GM18861 (cell line): ENCODE measurements at regions not wholly inside any gene's neighbourhood (a gene's known extent, or its start where the extent isn't known, plus 50 kb on each side); places are given as distances from the start of the nearest gene placed in this dataset.

Experiments used
- ATAC-seq: cut with Tn5 transposase; IDR thresholded peaks from one replicate; pipeline ENCODE4 v1.9.1; 2021; ENCODE audit not compliant: unreplicated experiment

DNA sequence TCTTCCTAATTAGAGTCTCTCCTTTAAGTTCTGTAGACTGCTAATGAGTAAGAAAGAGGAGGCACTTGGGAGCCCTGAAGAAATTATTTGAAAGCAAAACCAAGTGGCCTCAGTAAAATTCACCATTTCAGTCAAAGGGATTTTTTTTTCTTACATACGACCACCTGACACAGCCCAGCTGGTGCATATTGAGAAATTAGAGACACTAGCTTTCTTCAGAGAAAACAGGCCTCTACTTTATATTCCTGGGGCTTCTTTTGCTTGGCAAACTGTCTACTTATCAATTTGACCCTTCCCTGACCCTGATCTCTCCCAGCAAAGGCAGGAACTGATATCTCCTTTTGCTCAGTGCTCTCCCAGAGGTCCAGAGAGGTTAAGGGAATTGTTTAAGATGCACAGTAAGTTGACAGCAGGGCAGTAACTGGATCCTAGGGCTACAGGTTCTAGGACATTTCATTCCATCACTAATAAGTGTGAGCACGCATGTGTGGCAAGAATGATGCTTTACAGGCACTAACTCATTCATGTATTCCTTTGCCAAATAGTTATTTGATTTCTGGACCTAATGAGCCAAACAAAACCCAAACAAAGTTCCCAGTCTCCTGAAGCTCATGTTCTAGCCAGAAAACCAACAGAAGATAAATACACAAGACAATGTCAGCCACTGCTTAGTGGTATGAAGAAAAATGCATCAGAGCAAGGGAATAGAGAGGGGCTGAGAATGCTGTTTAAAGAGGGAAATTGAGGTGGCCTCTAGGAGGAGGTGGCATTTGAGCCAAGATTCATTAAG is 467.6 kb downstream of the SOX6 start:
- no peak for ATAC-seq

GRCh38 chr11:15889363-15890030 is 466.8 kb downstream of the SOX6 start:
- no peak for ATAC-seq

GRCh38 chr11:15890031-15890713 is 466.2 kb downstream of the SOX6 start:
- ATAC-seq: no peak

GRCh38 chr11:15893080-15893492 is 463.3 kb downstream of the SOX6 start:
- no peak for ATAC-seq

GRCh38 chr11:15896026-15896425 is 460.3 kb downstream of the SOX6 start:
- ATAC-seq: no peak

DNA sequence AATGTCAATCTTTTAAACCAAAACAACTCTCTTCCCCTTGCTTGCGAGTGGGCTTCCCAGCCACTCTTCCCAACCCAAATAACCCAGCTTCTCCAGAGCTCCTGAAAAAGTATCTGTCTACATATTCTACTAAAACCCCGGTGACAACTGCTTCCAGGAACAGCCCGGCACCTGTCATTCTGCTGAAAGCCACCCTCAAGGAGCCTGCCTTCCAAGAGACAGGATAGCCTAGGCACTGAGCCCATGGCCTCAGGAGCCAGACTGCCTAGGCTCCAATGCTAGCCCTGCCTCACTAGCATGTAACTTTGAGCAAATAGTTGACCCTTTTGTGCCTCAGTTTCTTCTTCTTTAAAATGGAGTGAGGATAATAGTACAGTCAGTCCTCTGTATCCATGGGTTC is 459.8 kb downstream of the SOX6 start:
- ATAC-seq: no peak

DNA sequence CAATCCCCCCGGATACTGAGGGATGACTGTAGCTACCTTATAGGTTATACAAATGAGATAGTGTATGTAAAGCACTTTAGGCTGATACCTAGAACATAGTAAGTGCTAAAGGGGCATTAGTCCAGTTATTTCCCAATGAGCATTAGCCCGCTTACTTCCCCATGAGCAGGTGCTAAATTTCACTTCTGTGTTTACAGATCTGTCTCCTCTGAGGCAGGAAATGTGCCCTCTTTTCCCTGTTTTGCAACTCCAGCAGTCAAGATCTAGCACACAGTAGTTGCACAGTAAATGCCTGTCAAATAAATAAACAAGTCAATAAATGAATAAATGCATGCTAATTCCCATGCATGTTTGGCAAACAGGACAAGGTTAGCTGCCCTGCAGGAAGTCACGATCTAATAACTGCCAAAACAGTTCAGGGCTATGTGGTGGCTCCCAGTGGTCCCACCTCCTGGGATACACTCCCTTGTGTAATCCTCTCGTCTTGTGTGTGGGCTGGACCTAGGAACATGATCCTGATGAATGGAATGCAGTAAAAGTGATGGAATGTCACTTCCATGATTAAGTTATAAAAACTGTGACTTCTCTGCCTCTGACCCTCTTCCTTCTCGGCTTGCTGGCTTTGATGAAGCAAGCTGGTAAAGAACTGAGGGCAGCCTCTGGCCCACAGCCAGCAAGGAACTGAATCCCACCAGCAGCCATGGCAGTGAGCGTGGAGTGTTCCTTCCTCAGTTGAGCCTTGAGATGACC is 459.0 kb downstream of the SOX6 start:
- no peak for ATAC-seq

GRCh38 chr11:15901054-15901453 is 455.3 kb downstream of the SOX6 start:
- ATAC-seq: no peak

- no peak for ATAC-seq
Measured at GRCh38 chr11:15901790-15902189, 454.6 kb downstream of the SOX6 start.

- ATAC-seq: no peak
Measured at GRCh38 chr11:15903246-15903645, 453.1 kb downstream of the SOX6 start.

GRCh38 chr11:15905366-15906104 is 450.8 kb downstream of the SOX6 start:
- ATAC-seq: no peak

GRCh38 chr11:15906481-15907035 is 449.8 kb downstream of the SOX6 start:
- no peak for ATAC-seq

GRCh38 chr11:15907806-15908205 is 448.5 kb downstream of the SOX6 start:
- no peak for ATAC-seq

DNA sequence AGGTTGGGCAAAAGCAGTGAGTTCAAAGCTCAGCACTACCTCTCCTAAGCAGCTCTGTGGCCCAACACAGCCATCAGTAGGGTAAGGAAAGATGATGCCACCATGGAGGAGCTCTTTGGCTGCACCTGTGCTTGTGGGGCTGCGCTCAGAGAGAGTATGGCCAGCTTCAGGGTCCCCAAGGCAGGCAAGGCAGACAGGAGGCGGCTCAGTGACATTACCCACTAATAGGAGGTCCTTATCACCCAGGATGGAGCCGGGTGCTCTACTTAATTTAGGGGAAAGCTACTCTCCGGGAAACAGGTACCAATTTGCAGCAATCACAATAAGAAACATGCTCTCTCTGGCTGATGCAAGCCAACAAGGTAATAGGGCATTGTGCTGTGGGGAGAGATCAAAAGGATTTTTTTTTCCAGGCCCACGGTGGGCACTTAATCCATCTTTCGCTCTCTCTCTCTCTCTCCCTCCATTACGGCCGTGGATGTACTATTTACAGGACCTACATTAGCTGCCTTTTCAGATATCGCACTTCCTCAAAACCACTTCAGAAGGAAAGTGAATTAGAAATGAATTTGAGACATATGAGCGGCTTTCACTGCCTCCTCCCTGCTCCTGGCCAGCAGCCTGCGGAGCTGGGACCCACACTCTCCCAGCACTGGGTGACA is 446.3 kb downstream of the SOX6 start:
- no peak for ATAC-seq

GRCh38 chr11:15910761-15911160 is 445.6 kb downstream of the SOX6 start:
- ATAC-seq: no peak

DNA sequence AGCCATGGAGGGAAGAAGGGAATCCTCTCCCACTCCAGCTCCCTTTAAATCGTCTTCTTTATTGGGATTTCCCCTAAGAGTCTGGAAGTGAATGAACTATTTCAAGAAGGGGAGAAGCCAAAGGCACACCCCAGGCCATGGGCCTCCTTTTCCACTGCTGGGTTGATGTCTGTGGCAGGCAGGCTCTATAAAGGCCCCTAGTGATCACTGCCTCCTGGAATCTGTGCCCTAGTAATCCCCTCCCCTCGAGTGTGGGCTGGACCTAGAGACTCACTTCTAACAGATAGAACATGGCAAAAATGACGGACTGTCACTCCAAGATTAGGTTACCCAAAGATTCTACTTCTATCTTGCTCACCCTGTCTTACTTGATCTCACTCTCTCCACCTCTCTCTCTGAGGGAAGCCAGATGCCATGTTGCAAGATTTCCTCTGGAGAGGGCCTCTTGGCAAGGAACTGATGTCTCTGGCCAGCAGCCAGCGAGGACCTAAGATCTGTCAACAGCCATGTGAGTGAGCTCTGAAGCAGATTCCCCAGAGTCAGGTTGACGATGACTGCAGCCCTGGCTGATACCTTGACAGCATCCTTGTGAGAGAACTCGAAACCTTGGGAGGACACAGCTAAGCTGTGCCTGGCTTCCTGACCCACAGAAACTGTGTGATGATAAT is 444.8 kb downstream of the SOX6 start:
- no peak for ATAC-seq

- no peak for ATAC-seq
Measured at GRCh38 chr11:15912291-15912690, 444.1 kb downstream of the SOX6 start.

GRCh38 chr11:15912825-15913224 is 443.5 kb downstream of the SOX6 start:
- ATAC-seq: no peak

DNA sequence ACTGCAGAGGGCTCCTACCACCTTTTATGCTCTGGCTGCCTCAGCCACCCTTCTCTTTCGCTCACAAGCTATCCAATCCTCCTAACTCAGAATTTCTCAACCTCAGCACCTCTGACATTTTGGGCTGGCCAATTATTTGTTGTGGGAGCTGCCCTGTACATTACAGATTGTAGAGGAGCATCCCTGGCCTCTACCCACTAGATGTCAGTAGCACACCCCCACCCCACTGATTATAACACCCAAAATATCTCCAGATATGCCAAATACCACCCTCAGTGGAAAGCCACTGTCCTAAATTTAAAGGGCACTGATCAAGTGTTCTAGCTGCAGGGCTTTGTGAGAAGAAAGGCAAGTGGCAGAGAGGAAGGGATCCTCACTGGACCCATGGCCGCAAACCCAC is 443.1 kb downstream of the SOX6 start:
- no peak for ATAC-seq
